ENCODE measurements at regions not wholly inside any gene's neighbourhood (a gene's known extent, or its start where the extent isn't known, plus 50 kb on each side); places are given as distances from the start of the nearest gene placed in this dataset.
"Not testable (repeated sequence)": the region's sequence is repeated elsewhere in the genome, so short reads cannot be mapped to it uniquely, and the experiment has no call there.

GRCh38 chr2:176985871-176986270, 226.7 kb upstream of the HNRNPA3 start:
- CTCF ChIA-PET: no interaction called here
- Mint-ChIP-seq H3K36me3 (ENCODE audit: low read depth) (no peaks in the 10 kb centered on the region), H3K27me3 (peaks cover 6% of the 10 kb centered on the region), H3K27ac (no peak overlapping the region), H3K9me3 (ENCODE audit: low read depth) (no peaks in the 10 kb centered on the region), H3K4me1 (no peaks in the 10 kb centered on the region), H3K4me3 (no peak overlapping the region)
- no peak for ATAC-seq
- no peak for DNase-seq
- intact Hi-C loops (cut with DNase I, micrococcal nuclease): no loop called here
- POLR2A ChIA-PET: no interaction called here

GRCh38 chr2:176986487-176986886, 226.1 kb upstream of the HNRNPA3 start:
- ChIA-PET POLR2A (no interaction called here), CTCF (no interaction called here)
- Mint-ChIP-seq H3K36me3 (ENCODE audit: low read depth) (no peaks in the 10 kb centered on the region), H3K4me3 (no peak overlapping the region), H3K4me1 (no peaks in the 10 kb centered on the region), H3K27me3 (peaks cover 9% of the 10 kb centered on the region), H3K9me3 (ENCODE audit: low read depth) (no peaks in the 10 kb centered on the region), H3K27ac (no peak overlapping the region)
- intact Hi-C loops (cut with DNase I, micrococcal nuclease): no loop called here
- DNase-seq (no peak), ATAC-seq (no peak)

- no peak for ATAC-seq
- Mint-ChIP-seq H3K27ac (no peak overlapping the region), H3K36me3 (ENCODE audit: low read depth) (no peaks in the 10 kb centered on the region), H3K4me3 (no peak overlapping the region), H3K27me3 (peaks cover 7% of the 10 kb centered on the region), H3K4me1 (no peaks in the 10 kb centered on the region), H3K9me3 (ENCODE audit: low read depth) (no peaks in the 10 kb centered on the region)
- ChIA-PET CTCF (interaction anchor here (0.7 kb wide), 1 partner anchor 10 kb away, joined by 3 read pairs; no protein-coding TSS in a partner anchor), POLR2A (no interaction called here)
- no peak for DNase-seq
- intact Hi-C loops (cut with DNase I, micrococcal nuclease): no loop called here
Observed at GRCh38 chr2:176991411-176991810, 221.2 kb upstream of the HNRNPA3 start.

GRCh38 chr2:176997074-176997791, 215.4 kb upstream of the HNRNPA3 start:
- peaks cover 30% of the 10 kb centered on the region for H3K4me1 Mint-ChIP-seq
- intact Hi-C loops (cut with DNase I, micrococcal nuclease): loop anchor here (1.0 to 5.0 kb wide), 4 partner anchors 64 to 170 kb away; no protein-coding TSS in a partner anchor
- H3K27me3 Mint-ChIP-seq: no peaks in the 10 kb centered on the region
- ChIA-PET CTCF (interaction anchor here (0.7 to 1.3 kb wide), 5 partner anchors 14 to 1630 kb away, joined by 3 to 4 read pairs (median 3); no protein-coding TSS in a partner anchor), POLR2A (no interaction called here)
- ATAC-seq: peak; percentile 87
- no peak overlapping the region for H3K4me3 Mint-ChIP-seq
- peak overlapping the region; percentile 51 for H3K27ac Mint-ChIP-seq
- H3K36me3 Mint-ChIP-seq (ENCODE audit: low read depth): no peaks in the 10 kb centered on the region
- H3K9me3 Mint-ChIP-seq (ENCODE audit: low read depth): no peaks in the 10 kb centered on the region
- peak; percentile 43 for DNase-seq

GRCh38 chr2:176997792-176998169, 214.8 kb upstream of the HNRNPA3 start:
- Mint-ChIP-seq H3K36me3 (ENCODE audit: low read depth) (no peaks in the 10 kb centered on the region), H3K9me3 (ENCODE audit: low read depth) (no peaks in the 10 kb centered on the region), H3K27ac (no peak overlapping the region), H3K4me3 (no peak overlapping the region), H3K4me1 (peaks cover 30% of the 10 kb centered on the region), H3K27me3 (no peaks in the 10 kb centered on the region)
- ChIA-PET CTCF (interaction anchor here (0.7 to 1.3 kb wide), 5 partner anchors 15 to 1631 kb away, joined by 3 to 4 read pairs (median 3); no protein-coding TSS in a partner anchor), POLR2A (no interaction called here)
- ATAC-seq (peak; percentile 22), DNase-seq (no peak)
- intact Hi-C loops (cut with DNase I, micrococcal nuclease): loop anchor here (1.0 to 5.0 kb wide), 4 partner anchors 65 to 171 kb away; no protein-coding TSS in a partner anchor

GRCh38 chr2:176999301-176999700, 213.3 kb upstream of the HNRNPA3 start:
- H3K9me3 Mint-ChIP-seq (ENCODE audit: low read depth): no peaks in the 10 kb centered on the region
- peaks cover 30% of the 10 kb centered on the region for H3K4me1 Mint-ChIP-seq
- H3K27me3 Mint-ChIP-seq: no peaks in the 10 kb centered on the region
- DNase-seq: peak; percentile 13
- H3K36me3 Mint-ChIP-seq (ENCODE audit: low read depth): no peaks in the 10 kb centered on the region
- POLR2A ChIA-PET: no interaction called here
- ATAC-seq: peak; percentile 35
- H3K27ac Mint-ChIP-seq: no peak overlapping the region
- H3K4me3 Mint-ChIP-seq: no peak overlapping the region
- CTCF ChIA-PET: no interaction called here
- intact Hi-C loops (cut with DNase I, micrococcal nuclease): loop anchor here (2.0 to 5.0 kb wide), 2 partner anchors 148 to 172 kb away; no protein-coding TSS in a partner anchor

GRCh38 chr2:177000061-177000714, 212.4 kb upstream of the HNRNPA3 start:
- no peak overlapping the region for H3K27ac Mint-ChIP-seq
- no peak for DNase-seq
- H3K27me3 Mint-ChIP-seq: no peaks in the 10 kb centered on the region
- no peaks in the 10 kb centered on the region for H3K9me3 Mint-ChIP-seq (ENCODE audit: low read depth)
- peaks cover 30% of the 10 kb centered on the region for H3K4me1 Mint-ChIP-seq
- H3K4me3 Mint-ChIP-seq: no peak overlapping the region
- H3K36me3 Mint-ChIP-seq (ENCODE audit: low read depth): no peaks in the 10 kb centered on the region
- ChIA-PET CTCF (interaction anchor here (0.8 to 1.4 kb wide), 2 partner anchors 8 to 148 kb away, joined by 3 to 4 read pairs; no protein-coding TSS in a partner anchor), POLR2A (no interaction called here)
- ATAC-seq: no peak
- intact Hi-C loops (cut with DNase I, micrococcal nuclease): no loop called here

- intact Hi-C loops (cut with DNase I, micrococcal nuclease): no loop called here
- H3K4me3 Mint-ChIP-seq: no peak overlapping the region
Observed at GRCh38 chr2:177000715-177001072, 211.9 kb upstream of the HNRNPA3 start.

GRCh38 chr2:177001334-177001733, 211.3 kb upstream of the HNRNPA3 start:
- H3K4me1 Mint-ChIP-seq: peaks cover 30% of the 10 kb centered on the region
- no peak for DNase-seq
- peaks cover 2% of the 10 kb centered on the region for H3K27me3 Mint-ChIP-seq
- ATAC-seq: no peak
- intact Hi-C loops (cut with DNase I, micrococcal nuclease): no loop called here
- POLR2A ChIA-PET: no interaction called here
- H3K36me3 Mint-ChIP-seq (ENCODE audit: low read depth): no peaks in the 10 kb centered on the region
- CTCF ChIA-PET: interaction anchor here (0.7 to 1.4 kb wide), 2 partner anchors 9 to 445 kb away, joined by 3 read pairs; no protein-coding TSS in a partner anchor
- no peak overlapping the region for H3K4me3 Mint-ChIP-seq
- no peaks in the 10 kb centered on the region for H3K9me3 Mint-ChIP-seq (ENCODE audit: low read depth)
- no peak overlapping the region for H3K27ac Mint-ChIP-seq

More at GRCh38 chr2:177000715-177001072, 211.9 kb upstream of the HNRNPA3 start:
- POLR2A ChIA-PET: no interaction called here
- H3K9me3 Mint-ChIP-seq (ENCODE audit: low read depth): no peaks in the 10 kb centered on the region
- no peaks in the 10 kb centered on the region for H3K27me3 Mint-ChIP-seq
- CTCF ChIA-PET: interaction anchor here (0.7 to 1.4 kb wide), 3 partner anchors 9 to 445 kb away, joined by 3 to 4 read pairs (median 3); no protein-coding TSS in a partner anchor
- H3K27ac Mint-ChIP-seq: no peak overlapping the region
- DNase-seq (no peak), ATAC-seq (no peak)
- no peaks in the 10 kb centered on the region for H3K36me3 Mint-ChIP-seq (ENCODE audit: low read depth)
- H3K4me1 Mint-ChIP-seq: peaks cover 30% of the 10 kb centered on the region

GRCh38 chr2:177002983-177003382, 209.6 kb upstream of the HNRNPA3 start:
- Mint-ChIP-seq H3K27me3 (peaks cover 5% of the 10 kb centered on the region), H3K4me3 (no peak overlapping the region), H3K27ac (no peak overlapping the region), H3K9me3 (ENCODE audit: low read depth) (no peaks in the 10 kb centered on the region), H3K36me3 (ENCODE audit: low read depth) (no peaks in the 10 kb centered on the region), H3K4me1 (peaks cover 18% of the 10 kb centered on the region)
- ChIA-PET CTCF (interaction anchor here (0.6 kb wide), 1 partner anchor 130 kb away, joined by 3 read pairs; no protein-coding TSS in a partner anchor), POLR2A (no interaction called here)
- ATAC-seq: no peak
- DNase-seq: no peak
- intact Hi-C loops (cut with DNase I, micrococcal nuclease): no loop called here

- H3K9me3 Mint-ChIP-seq (ENCODE audit: low read depth); DNase-seq; H3K36me3 Mint-ChIP-seq (ENCODE audit: low read depth); H3K4me1 Mint-ChIP-seq; H3K27ac Mint-ChIP-seq; intact Hi-C loops (cut with DNase I, micrococcal nuclease); H3K4me3 Mint-ChIP-seq; CTCF ChIA-PET; POLR2A ChIA-PET; ATAC-seq: not testable (repeated sequence)
- H3K27me3 Mint-ChIP-seq: peaks cover 15% of the 10 kb centered on the region
Observed at GRCh38 chr2:177007726-177008125, 204.9 kb upstream of the HNRNPA3 start.

Data from activated CD4-positive, alpha-beta T cell treated with anti-CD3 and anti-CD28 coated beads for 36 hours (primary cell).